GM23338 (cell line): ENCODE measurements at regions not wholly inside any gene's neighbourhood (a gene's known extent, or its start where the extent isn't known, plus 50 kb on each side); places are given as distances from the start of the nearest gene placed in this dataset.

Source experiments
- EZH2phosphoT487 ChIP-seq: fragments of 200-600 bp; sonication (generic); IDR thresholded peaks from one replicate; pipeline ENCODE4 v1.8.1; 2018; ENCODE audit warnings: antibody characterized with exemption; ENCODE audit not compliant: unreplicated experiment
- POLR2AphosphoS5 ChIP-seq: IDR thresholded peaks from 2 replicates; pipeline ENCODE4 v1.6.1; 2016; ENCODE audit warnings: antibody characterized with exemption, low read depth
- TF ChIP-seq, protein P1 (sequence below), 2 experiments: fragments of 200-600 bp in 1 of 2; sonication (generic) in 1 of 2; conservative IDR thresholded peaks; 2 replicates each; pipeline versions ENCODE4 v1.5.1 to v1.6.1; 2016 to 2017; ENCODE audit warnings: antibody characterized with exemption in 2 of 2, low read depth in 2 of 2, mild to moderate bottlenecking in 2 of 2, moderate library complexity in 1 of 2
- TF ChIP-seq, protein P2 (sequence below): IDR thresholded peaks from one replicate; pipeline ENCODE4 v1.6.1; 2018; ENCODE audit warnings: antibody characterized with exemption; ENCODE audit not compliant: unreplicated experiment

GRCh38 chr4:125084608-125085007, 230.1 kb upstream of the FAT4 start:
- TF ChIP-seq, protein P1, sequence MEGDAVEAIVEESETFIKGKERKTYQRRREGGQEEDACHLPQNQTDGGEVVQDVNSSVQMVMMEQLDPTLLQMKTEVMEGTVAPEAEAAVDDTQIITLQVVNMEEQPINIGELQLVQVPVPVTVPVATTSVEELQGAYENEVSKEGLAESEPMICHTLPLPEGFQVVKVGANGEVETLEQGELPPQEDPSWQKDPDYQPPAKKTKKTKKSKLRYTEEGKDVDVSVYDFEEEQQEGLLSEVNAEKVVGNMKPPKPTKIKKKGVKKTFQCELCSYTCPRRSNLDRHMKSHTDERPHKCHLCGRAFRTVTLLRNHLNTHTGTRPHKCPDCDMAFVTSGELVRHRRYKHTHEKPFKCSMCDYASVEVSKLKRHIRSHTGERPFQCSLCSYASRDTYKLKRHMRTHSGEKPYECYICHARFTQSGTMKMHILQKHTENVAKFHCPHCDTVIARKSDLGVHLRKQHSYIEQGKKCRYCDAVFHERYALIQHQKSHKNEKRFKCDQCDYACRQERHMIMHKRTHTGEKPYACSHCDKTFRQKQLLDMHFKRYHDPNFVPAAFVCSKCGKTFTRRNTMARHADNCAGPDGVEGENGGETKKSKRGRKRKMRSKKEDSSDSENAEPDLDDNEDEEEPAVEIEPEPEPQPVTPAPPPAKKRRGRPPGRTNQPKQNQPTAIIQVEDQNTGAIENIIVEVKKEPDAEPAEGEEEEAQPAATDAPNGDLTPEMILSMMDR (conservative IDR thresholded peaks at IDR 0.05; ENCODE audit: low read depth in 2 of 2), result no peak
- TF ChIP-seq EZH2phosphoT487, result no peak
- TF ChIP-seq POLR2AphosphoS5, result no peak
- TF ChIP-seq, protein P2, sequence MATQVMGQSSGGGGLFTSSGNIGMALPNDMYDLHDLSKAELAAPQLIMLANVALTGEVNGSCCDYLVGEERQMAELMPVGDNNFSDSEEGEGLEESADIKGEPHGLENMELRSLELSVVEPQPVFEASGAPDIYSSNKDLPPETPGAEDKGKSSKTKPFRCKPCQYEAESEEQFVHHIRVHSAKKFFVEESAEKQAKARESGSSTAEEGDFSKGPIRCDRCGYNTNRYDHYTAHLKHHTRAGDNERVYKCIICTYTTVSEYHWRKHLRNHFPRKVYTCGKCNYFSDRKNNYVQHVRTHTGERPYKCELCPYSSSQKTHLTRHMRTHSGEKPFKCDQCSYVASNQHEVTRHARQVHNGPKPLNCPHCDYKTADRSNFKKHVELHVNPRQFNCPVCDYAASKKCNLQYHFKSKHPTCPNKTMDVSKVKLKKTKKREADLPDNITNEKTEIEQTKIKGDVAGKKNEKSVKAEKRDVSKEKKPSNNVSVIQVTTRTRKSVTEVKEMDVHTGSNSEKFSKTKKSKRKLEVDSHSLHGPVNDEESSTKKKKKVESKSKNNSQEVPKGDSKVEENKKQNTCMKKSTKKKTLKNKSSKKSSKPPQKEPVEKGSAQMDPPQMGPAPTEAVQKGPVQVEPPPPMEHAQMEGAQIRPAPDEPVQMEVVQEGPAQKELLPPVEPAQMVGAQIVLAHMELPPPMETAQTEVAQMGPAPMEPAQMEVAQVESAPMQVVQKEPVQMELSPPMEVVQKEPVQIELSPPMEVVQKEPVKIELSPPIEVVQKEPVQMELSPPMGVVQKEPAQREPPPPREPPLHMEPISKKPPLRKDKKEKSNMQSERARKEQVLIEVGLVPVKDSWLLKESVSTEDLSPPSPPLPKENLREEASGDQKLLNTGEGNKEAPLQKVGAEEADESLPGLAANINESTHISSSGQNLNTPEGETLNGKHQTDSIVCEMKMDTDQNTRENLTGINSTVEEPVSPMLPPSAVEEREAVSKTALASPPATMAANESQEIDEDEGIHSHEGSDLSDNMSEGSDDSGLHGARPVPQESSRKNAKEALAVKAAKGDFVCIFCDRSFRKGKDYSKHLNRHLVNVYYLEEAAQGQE, result no peak
